ENCODE measurements at regions not wholly inside any gene's neighbourhood (a gene's known extent, or its start where the extent isn't known, plus 50 kb on each side); places are given as distances from the start of the nearest gene placed in this dataset.

DNA sequence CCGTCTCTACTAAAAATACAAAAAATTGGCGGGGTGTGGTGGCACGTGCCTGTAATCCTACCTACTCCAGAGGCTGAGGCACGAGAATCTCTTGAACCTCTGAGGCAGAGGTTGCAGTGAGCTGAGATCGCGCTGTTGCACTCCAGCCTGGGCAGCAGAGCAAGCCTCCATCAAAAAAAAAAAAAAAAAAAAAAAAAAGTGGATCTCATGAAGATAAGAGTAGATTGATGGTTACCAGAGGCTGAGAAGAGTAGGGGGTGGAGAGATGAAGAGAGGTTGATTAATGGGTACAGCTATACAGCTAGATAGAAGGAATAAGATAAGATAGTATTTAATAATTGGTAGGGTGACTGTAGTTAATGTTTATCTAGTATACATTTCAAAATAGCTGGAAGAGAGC lies 65.9 kb upstream of the LRRC3B start:
- no peak for DNase-seq
- Mint-ChIP-seq H3K36me3 (ENCODE audit: insufficient read depth) (no peaks in the 10 kb centered on the region), H3K4me3 (no peak overlapping the region), H3K27me3 (ENCODE audit: low read depth) (no peaks in the 10 kb centered on the region), H3K9me3 (no peaks in the 10 kb centered on the region), H3K4me1 (ENCODE audit: low read depth) (no peaks in the 10 kb centered on the region)
- ATAC-seq: no peak

DNA sequence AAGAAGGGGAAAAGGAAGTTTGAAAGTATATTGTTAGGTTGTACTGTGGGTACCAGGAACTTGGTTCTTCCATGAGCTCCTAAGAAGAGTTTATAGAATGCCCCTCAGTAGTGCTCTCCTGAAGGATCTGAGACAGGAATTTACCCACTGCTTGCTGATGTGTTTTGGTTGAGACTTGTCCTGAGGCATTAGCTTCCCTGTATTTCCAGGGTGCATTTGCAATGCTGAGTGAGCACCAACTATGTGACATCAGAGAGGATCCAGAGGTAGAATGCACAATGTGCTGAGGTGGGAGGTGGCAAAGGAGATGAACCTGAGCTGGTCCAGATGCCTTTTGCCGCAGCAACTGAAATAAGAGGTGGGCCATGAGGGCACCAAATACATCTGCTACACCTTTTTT lies 64.3 kb upstream of the LRRC3B start:
- no peak overlapping the region for H3K4me3 Mint-ChIP-seq
- ATAC-seq (no peak), DNase-seq (no peak)
- no peaks in the 10 kb centered on the region for H3K36me3 Mint-ChIP-seq (ENCODE audit: insufficient read depth)
- no peaks in the 10 kb centered on the region for H3K4me1 Mint-ChIP-seq (ENCODE audit: low read depth)
- H3K27me3 Mint-ChIP-seq (ENCODE audit: low read depth): no peaks in the 10 kb centered on the region
- no peaks in the 10 kb centered on the region for H3K9me3 Mint-ChIP-seq

DNA sequence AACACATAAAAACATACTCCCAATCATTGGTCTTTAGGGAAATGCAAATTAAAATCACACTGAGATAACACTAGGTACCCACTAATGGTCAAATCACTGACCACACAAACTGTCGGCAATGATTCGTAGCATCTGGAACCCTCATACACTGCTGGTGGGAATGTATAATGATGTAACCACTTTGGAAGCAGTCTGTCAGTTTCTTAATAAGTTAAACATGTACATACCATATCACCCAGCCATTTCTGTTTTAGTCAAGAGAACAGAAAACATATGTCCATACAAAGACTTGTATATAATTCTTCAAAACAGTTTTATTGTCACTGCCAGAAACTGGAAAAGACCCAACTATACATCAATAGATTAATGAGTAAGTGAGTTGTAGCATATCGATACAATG lies 63.3 kb upstream of the LRRC3B start:
- Mint-ChIP-seq H3K9me3 (no peaks in the 10 kb centered on the region), H3K27me3 (ENCODE audit: low read depth) (no peaks in the 10 kb centered on the region), H3K36me3 (ENCODE audit: insufficient read depth) (no peaks in the 10 kb centered on the region), H3K4me3 (no peak overlapping the region), H3K4me1 (ENCODE audit: low read depth) (no peaks in the 10 kb centered on the region)
- no peak for DNase-seq
- ATAC-seq: no peak

DNA sequence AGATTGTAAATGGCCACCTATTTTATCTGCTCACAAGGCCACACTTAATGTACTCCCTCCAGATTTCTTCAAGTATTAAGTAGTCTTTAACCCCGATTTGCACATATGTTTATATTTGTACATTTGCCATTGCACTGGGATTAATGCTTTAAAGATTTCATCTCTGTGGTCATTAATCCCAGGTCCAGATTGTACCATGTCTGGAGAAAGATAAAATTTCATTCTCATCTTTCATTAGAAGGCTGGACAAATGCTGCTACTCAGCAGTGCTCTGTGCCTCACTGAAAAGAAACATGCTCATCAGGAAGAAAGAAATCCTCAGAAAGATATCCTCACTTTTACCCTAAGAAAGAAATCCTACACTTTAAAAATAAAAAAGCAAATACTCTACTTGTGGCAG lies 62.5 kb upstream of the LRRC3B start:
- Mint-ChIP-seq H3K36me3 (ENCODE audit: insufficient read depth) (no peaks in the 10 kb centered on the region), H3K4me1 (ENCODE audit: low read depth) (no peaks in the 10 kb centered on the region), H3K4me3 (no peak overlapping the region), H3K27me3 (ENCODE audit: low read depth) (no peaks in the 10 kb centered on the region), H3K9me3 (no peaks in the 10 kb centered on the region)
- DNase-seq (no peak), ATAC-seq (no peak)

DNA sequence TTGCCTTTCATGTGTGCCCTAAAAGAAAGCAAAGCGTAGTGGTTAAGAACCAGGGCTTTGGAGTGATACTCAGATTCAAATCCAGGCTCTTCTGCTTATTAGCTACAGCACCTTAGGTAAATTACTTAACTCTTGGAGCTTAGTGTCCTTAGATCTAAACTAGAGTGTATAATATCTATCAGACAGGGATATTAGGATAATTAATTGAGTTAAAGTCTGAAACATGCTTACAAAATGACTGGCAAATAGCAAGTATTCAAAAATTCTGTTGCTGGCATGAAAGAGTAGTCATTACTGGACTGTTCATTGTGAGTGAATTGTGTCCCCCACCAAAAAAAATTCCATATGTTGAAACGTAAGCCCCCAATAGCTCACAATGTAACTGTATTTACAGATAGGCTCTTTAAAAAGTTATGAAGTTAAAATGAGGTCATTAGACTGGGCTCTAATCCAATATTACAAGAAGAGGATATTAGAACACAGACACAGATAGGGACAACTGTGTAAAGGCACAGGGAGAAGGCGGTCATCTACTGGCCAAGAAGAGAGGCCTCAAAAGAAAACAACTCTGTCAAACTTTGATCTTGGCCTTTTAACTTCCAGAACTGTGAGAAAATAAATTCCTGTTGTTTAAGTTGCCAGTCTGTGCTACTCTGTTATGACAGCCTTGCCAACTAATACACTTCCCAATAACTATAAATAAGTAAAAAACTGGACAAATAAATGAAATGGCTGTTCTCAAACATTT lies 60.4 kb upstream of the LRRC3B start:
- no peaks in the 10 kb centered on the region for H3K27me3 Mint-ChIP-seq (ENCODE audit: low read depth)
- H3K36me3 Mint-ChIP-seq (ENCODE audit: insufficient read depth): no peaks in the 10 kb centered on the region
- no peaks in the 10 kb centered on the region for H3K9me3 Mint-ChIP-seq
- no peak for DNase-seq
- ATAC-seq: no peak
- no peaks in the 10 kb centered on the region for H3K4me1 Mint-ChIP-seq (ENCODE audit: low read depth)
- H3K4me3 Mint-ChIP-seq: no peak overlapping the region

Measured in activated T-cell treated with anti-CD3 and anti-CD28 coated beads, Interleukin-2, amount 50 U/mL, for 4 hours (primary cell).